Neutrophil (primary cell): ENCODE measurements at regions not wholly inside any gene's neighbourhood (a gene's known extent, or its start where the extent isn't known, plus 50 kb on each side); places are given as distances from the start of the nearest gene placed in this dataset.

Experiments used
- H3K27ac ChIP-seq: fragments of 200-600 bp; sonication (generic); 2 replicates; pipeline ENCODE4 v1.5.1; 2016; ENCODE audit warnings: mild to moderate bottlenecking, moderate library complexity
- H3K27me3 ChIP-seq: fragments of 200-600 bp; sonication (generic); 2 replicates; pipeline ENCODE4 v1.6.0; 2016; ENCODE audit warnings: mild to moderate bottlenecking
- H3K36me3 ChIP-seq: fragments of 200-600 bp; sonication (generic); 2 replicates; pipeline ENCODE4 v1.5.1; 2017
- H3K4me1 ChIP-seq, 2 experiments: fragments of 200-600 bp in 1 of 2; sonication (generic) in 1 of 2; 1 replicate in 1 of 2; 2 replicates in 1 of 2; pipeline versions ENCODE4 v1.5.1 to v1.6.1; 2013 to 2016; ENCODE audit warnings: low read depth in 1 of 2, low read length in 1 of 2, mild to moderate bottlenecking in 1 of 2, moderate library complexity in 1 of 2; ENCODE audit not compliant: control insufficient read depth in 1 of 2, insufficient read depth in 1 of 2
- H3K4me3 ChIP-seq, 2 experiments: fragments of 200-600 bp in 1 of 2; sonication (generic) in 1 of 2; 1 replicate in 1 of 2; 2 replicates in 1 of 2; pipeline ENCODE4 v1.5.1; 2013 to 2016; ENCODE audit warnings: low read depth in 1 of 2, low read length in 1 of 2, mild to moderate bottlenecking in 1 of 2, moderate library complexity in 1 of 2
- H3K9me3 ChIP-seq: fragments of 200-600 bp; sonication (generic); 2 replicates; pipeline ENCODE4 v1.5.1; 2016
- CTCF ChIP-seq: fragments of 200-600 bp; sonication (generic); IDR thresholded peaks from 2 replicates; pipeline ENCODE4 v1.5.1; 2016; ENCODE audit warnings: antibody characterized with exemption

- Histone ChIP-seq H3K9me3 (no peaks in the 10 kb centered on the region), H3K27me3 (no peaks in the 10 kb centered on the region), H3K36me3 (no peaks in the 10 kb centered on the region), H3K4me3 (no peak overlapping the region), H3K4me1 (no peaks in the 10 kb centered on the region), H3K27ac (no peak overlapping the region)
- TF ChIP-seq CTCF, result no peak
Observed at GRCh38 chr21:35420656-35421055, 371.6 kb upstream of the RUNX1 start.

- Histone ChIP-seq H3K27me3 (no peaks in the 10 kb centered on the region), H3K36me3 (no peaks in the 10 kb centered on the region), H3K9me3 (no peaks in the 10 kb centered on the region), H3K4me1 (no peaks in the 10 kb centered on the region), H3K27ac (no peak overlapping the region), H3K4me3 (no peak overlapping the region)
- TF ChIP-seq CTCF, result no peak
Observed at GRCh38 chr21:35417762-35418161, 368.7 kb upstream of the RUNX1 start.

GRCh38 chr21:35416866-35417489, 367.9 kb upstream of the RUNX1 start:
- no peaks in the 10 kb centered on the region for H3K9me3 ChIP-seq
- H3K27ac ChIP-seq, result no peak overlapping the region
- H3K36me3 ChIP-seq, result no peaks in the 10 kb centered on the region
- no peaks in the 10 kb centered on the region for H3K27me3 ChIP-seq
- no peaks in the 10 kb centered on the region for H3K4me1 ChIP-seq
- H3K4me3 ChIP-seq, result no peak overlapping the region
- no peak for TF ChIP-seq CTCF

GRCh38 chr21:35414507-35415139, 365.5 kb upstream of the RUNX1 start:
- Histone ChIP-seq H3K27me3 (no peaks in the 10 kb centered on the region), H3K36me3 (no peaks in the 10 kb centered on the region), H3K27ac (no peak overlapping the region), H3K9me3 (no peaks in the 10 kb centered on the region), H3K4me3 (no peak overlapping the region), H3K4me1 (no peaks in the 10 kb centered on the region)
- no peak for TF ChIP-seq CTCF

GRCh38 chr21:35414056-35414455, 365.0 kb upstream of the RUNX1 start:
- Histone ChIP-seq H3K27ac (no peak overlapping the region), H3K36me3 (no peaks in the 10 kb centered on the region), H3K27me3 (no peaks in the 10 kb centered on the region), H3K4me3 (no peak overlapping the region), H3K9me3 (no peaks in the 10 kb centered on the region), H3K4me1 (no peaks in the 10 kb centered on the region)
- no peak for TF ChIP-seq CTCF
